Ammon's horn (tissue), 1 donor: ENCODE measurements at regions not wholly inside any gene's neighbourhood (a gene's known extent, or its start where the extent isn't known, plus 50 kb on each side); places are given as distances from the start of the nearest gene placed in this dataset.

Experiments
- DNase-seq: peaks from one replicate; pipeline ENCODE4 v3.0.0-alpha.2; 2016; ENCODE audit warnings: low spot score

DNA sequence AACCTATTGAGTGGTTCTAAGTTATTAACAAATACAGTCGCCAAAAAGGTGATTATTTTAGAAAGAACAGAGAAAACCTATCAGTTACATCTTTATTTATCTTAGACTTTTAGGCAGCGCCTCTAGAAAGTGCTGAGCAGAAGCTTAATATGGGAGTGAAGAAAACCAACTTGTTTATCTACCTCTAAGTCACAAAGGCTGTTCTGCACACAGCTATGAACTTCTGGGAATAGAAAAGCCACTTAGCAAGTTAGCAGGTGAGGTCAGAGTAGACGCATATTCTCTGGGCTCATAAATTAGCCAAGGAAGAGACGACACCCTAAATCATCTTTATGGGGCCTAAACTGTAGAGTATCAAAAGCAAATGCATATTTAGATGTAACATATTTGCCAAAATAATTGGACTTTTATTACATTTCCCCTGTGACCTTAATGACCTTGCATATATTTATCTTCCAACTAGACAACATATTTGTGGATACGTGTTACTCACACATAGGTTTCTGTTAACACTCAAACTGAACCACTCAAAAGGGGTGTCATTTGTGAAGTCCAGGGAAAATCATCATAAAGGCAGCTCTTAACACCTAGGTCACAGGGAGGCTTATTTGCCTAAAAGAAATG is 267.1 kb downstream of the ADGB start:
- DNase-seq, result no peak

DNA sequence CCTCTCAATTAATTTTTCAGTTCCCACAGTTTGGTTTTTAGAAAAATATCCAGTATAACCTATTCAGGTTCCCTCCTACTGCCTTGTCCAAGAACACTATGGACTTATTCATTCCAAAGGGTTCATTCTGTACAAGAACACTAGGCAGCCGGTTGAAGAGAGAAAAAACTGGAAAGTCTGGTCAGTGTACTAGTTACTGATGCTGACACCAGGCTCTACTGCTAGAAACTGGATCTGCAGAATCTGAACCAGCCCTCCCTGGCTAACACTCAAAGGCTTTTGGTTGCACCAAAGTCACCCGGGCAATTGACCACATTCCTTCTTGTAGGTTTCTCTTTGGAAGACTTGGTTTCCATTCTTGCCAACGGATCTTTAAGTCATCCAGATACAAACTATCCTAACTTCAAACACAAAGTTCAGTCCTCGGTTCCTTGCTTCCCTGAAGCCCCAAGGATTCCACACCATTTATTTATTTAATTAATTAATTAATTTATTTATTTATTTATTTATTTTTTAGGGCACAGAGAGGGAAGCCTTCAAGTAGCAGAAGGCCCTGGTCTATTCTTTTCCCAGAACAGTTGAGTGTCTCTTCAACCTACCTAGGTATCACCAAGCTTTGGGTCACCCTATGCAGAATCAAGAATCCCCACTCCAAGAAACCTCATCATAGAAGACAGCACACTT is 268.1 kb downstream of the ADGB start:
- no peak for DNase-seq

DNA sequence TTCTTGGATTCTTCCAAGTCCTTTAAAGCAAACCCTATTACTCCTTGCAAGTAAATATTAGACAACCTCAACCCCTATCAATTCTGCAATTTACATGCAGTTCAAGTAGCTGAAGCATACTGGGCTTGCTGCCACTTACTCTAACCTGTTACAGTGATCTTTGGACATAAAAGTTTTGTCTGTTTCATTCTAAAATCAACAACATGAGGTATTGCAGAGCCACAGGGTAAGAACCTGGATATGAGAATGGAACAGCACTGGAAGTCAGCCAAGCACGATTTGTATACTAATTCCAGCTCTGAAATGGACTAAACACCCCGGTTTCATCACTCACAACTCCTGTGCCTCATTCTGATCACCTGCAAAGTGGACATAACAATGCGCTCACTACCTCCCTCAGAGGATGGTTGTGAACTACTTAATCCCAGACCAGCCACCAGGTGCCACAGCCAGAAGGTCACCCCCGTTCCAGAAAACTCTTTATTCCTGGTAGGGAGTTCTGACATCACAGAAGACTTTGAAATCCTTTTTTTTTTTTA is 270.0 kb downstream of the ADGB start:
- no peak for DNase-seq

DNA sequence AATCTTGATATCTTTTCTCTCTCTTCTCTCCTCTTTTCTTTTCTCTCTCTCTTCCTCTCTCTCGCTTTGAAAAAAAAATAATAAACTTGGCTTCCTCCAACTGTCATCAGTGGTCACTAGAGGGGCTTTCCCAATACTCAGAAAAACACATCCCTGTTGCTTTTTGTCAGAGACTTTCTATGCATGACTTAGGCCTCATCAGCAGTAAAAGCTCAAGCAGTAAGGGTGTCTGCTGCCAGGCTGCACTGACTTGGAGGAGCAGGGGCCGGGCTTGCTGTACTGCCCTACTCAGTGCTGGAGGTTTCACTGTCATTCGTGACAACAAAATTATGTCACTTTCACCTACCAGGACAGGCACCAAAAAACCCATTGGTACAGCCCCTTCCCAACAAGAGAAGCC is 272.0 kb downstream of the ADGB start:
- no peak for DNase-seq

DNA sequence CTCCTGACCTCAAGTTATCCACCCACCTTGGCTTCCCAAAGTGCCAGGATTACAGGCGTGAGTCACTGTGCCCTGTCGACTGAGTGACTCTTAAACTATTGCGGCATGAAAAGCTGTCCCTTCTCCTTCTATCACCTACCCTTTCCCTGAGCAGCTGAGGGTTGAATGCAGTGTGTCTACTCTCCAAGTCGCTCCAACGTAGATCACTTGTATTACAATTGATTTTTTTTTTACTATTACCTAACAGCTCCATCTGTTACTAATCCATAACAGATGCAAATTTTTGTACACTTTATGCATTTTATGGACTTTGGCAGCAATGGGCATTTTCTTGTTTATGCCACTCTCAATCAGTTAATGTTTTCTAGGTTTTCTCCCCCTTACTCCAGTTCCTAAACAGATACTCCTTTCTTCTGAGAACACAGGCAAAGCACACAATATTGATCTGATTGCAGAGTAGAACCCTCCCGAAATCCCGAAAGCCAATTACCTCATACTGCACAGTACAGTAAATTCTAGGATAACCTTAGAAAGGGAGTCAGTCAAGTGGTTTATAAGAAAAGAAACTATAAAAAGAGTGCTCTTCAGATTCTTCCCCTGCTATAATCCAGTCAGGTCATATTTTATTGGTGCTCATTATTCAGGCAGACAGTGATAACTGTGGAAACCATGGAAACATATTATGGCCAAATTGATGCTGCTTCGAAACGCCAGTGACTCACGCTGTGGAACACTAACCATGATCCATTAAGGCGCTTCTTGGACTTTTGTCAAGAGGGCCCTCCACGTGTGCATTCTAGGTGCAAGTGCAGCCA is 273.0 kb downstream of the ADGB start:
- no peak for DNase-seq

DNA sequence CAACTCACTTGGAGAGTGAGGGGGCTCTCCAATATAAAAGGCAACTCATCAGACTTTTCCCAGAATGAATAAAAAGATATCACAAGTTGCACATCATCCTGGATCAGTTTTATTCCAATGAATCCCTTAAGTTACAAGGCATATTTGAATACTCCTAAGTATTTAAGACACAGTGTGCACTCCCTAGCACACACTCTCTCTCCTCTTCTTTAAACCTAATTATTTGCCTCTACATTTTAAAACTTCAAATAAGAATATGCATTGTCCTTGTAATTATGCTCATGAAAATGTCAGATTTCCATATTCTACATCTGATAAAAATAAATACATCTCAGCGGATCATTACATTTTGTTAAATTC is 273.6 kb downstream of the ADGB start:
- DNase-seq, result no peak

DNA sequence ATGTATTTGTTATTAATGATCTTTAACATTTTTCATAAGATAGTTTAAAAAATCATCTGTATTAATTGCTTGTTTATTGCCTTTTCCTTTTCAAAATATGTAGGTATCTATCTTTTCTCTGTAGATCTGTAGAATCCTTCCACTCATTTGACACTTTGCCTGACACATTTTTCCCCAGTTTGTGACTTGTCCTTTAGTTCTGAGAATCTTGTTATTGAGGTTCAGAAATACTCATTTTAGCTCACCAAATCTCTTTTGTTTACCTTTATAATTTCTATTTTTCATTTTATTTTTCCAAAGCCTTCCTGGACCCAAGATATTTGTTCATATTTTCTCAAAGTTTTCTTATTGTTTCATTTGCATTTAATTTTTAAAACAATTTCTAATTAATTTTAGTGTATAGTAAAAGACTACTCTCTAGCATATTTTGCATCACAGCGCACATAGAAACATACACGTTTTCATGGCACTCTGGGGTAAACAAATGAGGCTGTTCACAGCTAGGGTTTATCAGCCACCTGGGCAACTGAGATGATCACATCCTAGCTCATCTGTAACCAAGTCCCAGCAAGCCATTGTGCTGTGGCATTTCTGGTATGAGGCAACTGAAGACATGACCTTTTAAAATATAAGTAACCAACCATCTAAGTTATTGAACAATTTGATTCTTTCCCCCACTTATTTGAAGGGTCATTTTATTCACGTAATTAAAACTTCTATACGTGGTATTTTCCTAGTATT is 275.7 kb downstream of the ADGB start:
- no peak for DNase-seq

DNA sequence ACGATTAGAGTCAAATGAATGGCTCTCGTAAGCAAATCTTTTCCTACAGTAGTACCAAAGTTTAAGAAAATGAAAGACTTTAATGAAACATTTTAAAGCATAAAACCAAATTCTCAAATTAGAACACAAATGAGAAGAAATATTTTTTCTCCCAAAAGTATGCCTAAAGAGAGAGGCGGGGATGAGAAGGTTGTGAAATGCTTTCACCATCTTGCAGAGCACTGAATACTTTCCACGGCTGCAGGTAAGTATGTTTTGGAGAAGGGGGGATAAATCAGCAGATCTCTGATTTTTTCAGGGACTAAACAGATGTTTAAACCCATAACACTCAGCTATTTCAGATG is 277.1 kb downstream of the ADGB start:
- no peak for DNase-seq

DNA sequence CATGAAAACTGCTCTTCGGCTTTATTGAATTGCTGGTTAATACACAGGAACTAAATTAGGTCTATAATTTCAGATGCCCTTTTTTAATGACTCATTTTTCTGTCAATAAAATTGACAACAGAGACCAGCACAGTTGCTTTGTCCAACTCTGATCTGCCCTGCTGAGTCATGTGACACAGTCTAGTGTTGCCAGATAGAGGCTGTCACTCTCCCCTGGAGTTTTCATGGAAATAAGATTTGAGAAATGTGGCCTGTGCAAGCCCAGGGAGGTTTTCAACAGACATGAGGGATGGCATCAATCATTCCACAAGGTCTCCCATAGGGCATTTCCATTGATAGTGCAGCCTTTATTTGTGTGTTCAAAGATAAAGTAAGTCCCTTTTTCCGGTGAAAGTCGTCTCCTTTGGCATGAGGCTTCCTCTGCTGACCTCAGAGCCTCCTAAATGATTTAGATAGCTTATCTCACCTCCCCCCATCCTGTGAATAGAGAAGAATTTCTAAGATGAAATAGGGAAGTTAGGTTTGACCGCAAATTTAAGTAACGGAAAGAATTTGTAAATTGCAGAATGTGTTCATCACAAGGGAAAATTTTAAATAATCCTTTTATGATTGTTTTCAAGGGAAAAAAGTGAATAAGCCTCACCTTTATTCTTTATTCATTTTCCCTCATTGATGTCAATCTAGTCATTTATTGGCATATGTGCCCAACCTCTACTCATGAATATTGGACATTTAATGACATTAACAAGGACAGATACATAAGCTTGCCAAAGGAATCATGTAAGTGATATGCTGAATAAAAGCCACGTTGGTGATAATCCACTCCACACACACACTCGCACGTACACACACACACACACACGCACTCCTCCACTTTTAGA is 277.7 kb downstream of the ADGB start:
- DNase-seq, result no peak

DNA sequence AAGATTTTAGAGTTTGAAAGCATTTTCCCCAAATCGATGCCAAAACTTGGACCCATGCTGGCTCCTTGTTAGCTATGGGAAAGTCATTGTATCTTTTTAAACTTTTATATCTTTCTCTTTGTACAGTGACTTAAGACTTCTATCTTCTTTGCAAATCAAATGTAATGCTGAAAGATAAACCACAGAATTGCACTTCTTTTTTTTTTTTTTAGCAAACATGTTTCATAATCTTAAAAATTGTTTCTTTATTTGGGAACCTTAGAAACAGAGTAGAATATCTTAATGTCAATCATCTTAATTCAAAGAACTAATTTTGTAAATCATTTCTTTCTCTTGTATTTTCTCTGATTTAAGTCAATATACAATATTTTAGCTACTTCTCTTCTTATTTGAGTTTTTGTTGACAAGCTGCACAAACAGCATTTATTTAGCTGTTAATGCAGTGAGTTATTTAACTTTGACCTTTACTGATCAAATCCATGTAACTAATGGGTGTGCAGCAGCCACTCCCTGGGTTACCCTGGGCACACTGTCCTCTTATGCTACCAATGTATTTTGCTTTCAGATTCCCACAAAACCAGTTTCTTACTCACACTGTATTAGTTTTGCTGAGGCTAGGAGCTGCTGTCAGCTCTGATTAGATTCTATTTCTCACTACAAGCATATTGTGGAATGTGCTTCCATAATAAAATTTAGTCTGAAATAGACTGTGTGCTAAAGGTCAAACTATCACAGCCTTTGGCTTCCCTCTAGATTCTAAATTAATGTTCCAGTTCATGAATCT is 279.6 kb downstream of the ADGB start:
- no peak for DNase-seq

DNA sequence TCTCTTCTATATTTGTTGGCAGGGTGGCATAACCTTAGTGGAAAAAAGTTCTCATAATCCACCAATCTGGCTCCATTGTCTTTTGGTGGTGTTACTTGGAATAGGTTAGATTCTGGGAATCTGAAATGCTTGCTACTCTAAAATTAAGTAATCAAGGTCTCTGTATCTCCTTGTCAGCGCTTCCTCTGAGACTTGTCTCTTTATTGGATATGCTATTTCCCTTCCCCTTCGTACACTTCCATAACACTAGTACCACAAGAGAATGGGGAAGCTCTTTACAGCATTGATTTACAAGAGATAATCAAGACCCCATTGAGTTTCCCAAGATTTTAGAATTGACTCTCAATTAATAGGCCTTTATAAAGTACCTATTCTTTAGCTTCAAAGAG is 280.2 kb downstream of the ADGB start:
- DNase-seq, result no peak

DNA sequence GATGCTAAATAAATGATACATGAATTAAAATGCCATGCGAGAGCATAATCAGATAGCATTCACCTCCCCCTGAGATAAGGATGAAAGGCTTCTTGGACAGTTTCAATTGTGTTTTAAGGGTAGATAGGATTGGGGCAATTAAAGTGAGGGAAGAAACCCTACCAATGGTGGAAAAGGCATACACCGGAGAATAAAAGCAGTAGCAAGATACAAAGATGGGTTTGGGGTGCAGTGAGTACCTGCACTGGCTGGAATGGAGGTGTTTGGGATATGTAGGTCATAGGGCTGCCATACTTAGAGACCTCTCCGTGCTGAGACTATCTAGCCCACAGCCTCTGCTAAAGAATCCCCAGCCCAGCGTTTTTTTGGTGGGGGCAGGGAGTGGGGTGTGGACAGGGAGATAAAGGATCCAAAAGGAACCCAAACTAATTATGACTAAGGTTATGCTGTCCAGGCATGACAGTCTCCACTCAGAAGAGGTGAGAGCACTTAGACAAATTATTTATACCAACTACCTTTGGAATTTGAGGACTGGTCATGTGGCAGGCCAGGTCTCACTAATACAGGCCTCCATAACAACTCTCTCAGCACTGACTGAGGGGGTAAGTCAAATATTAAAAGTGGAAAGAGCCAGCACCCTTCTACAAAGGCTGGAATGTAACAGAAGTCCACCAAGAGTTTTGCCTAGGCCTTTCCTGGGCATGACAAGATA is 280.8 kb downstream of the ADGB start:
- no peak for DNase-seq

DNA sequence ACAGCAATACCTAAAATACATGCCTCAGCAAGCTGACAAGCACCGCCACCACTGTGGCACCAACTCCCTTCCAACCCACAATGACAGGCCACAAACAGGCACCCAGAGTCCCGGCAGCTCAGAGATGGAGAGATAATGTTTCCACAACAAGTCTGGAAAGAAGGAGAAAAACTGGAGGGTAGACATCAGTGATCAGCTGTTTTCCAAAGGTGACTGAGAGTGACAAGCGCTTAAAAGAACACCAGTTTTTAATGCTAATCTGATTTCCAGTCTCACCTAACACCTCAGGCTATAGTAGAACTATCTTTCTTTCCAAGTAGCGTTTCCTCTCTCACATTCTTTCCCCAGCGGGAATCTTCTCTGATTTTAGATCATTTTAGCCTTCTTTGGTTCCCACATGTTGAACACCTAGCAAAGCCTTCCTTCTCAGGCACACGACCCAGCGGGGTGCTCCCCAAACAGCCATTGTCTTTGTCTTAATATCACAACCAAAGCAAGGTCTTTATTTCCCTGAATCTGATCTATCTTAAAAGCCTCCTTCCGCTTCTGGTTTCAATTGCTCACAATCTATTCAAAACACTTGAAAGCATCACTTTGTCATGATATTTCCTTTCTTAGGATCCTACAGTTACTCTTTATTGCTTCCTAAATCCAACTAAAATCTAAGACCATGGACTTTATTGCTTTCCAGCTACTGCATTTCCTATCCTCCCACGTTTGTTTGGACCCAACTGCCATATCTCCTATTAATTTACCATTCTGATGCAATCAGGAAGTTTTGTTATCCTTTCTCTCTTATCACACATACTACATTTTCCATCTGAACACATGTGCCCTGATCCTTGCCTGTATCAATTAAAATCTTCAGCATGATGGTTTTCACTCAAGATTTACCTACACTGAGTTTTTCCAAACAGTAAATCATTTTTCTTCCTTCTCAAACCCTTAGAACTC is 282.7 kb downstream of the ADGB start:
- no peak for DNase-seq

DNA sequence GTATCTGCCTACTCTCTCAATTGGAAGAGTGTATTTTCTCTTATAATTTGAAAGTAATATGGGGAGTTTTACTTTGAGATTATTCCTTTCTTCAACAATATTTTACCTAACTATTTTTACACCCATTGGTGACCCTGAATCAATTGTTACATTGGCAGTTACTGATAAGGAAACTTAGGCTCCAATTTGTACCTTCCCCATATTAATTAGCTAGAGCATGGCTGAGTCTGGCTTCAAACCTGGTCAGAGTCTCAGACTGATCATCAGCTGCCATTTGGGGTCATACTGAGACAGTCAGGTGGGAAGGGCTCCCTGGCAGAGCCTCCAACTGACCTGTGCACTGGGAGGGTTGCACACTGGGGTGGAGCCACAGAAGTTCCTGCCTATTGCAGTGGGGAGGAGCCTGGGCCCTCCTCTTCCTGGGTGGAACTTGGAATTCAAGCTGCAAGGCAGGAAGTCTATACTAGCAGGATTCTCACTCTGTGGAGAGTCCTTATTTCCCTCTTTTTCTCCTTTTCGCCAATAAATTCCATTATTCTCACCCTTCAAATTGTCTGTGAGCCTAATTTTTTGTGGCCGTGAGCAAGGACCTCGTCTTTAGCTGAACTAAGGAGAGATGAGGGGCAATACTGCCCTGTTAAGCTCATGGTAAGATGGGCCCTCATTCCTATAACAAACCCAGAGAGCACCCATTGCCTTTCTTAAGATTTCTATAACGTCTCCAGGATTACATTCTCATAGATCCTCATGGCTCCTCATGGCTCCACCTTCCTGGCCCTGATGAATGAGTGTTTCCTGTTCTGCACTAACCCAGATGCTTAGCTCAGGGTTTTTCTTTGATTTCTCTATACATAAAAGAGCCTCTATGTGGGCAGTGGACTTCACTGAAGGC is 285.1 kb downstream of the ADGB start:
- no peak for DNase-seq

DNA sequence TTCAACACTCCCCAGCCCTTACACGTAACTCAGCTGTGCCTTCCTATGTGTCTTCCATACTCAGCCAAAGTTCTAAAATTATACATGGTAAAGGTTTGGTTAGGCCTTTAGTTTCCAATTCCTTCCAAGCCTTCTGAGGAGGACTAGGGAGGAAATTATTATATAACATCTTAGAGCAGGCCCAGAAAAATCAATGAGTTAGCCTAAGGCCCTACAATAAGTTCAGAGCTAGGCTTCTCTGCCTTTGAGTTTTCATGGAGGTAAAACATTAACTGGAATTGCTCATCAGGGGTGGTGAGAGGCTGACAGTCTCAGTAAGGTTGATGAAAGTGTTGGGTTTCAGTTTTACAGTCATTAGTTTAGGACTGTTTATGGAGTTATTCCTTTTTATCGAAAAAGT is 286.0 kb downstream of the ADGB start:
- DNase-seq, result no peak

DNA sequence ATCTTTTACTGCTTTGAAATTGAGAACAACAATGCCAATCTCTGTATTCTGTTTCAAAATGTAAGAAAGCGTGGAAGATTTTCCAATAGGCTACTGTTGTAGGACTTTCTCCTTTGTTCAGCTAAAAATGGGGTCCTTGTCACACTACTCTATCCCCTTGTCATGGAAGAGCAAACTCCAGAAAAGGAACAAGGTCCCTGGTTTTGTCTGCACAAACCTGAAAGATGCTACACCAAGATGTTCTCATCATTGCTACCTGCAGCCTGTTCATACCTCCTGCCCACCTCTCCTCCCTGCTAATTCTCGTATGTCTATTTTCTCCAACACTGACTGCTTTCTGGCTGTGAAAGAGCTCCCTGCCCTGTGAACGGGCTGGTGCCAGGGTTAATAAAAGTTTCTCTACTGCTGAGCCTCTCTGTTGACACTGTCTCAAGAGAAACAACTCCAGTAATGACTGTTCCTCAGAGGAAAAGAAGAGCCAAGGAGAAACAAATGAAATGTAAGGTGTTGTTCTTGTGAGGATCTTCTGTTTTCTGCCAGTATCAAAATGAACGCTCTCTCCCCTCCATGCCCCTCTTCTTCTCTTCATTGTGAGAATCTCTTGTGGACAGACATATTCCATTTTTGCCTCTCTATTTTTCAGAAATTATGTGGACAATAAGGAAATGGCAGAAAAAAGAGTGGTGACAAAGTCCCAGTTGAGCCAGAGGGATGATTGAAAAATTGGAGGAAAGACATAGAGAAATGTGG is 287.1 kb downstream of the ADGB start:
- no peak for DNase-seq
